DMS79 treated with DMSO at 0.1 percent for 48 hours (cell line): ENCODE measurements at regions not wholly inside any gene's neighbourhood (a gene's known extent, or its start where the extent isn't known, plus 50 kb on each side); places are given as distances from the start of the nearest gene placed in this dataset.

Experiments
- DNase-seq: peaks from one replicate; lab custom pipeline; 2025; lab: John Stamatoyannopoulos, UW

DNA sequence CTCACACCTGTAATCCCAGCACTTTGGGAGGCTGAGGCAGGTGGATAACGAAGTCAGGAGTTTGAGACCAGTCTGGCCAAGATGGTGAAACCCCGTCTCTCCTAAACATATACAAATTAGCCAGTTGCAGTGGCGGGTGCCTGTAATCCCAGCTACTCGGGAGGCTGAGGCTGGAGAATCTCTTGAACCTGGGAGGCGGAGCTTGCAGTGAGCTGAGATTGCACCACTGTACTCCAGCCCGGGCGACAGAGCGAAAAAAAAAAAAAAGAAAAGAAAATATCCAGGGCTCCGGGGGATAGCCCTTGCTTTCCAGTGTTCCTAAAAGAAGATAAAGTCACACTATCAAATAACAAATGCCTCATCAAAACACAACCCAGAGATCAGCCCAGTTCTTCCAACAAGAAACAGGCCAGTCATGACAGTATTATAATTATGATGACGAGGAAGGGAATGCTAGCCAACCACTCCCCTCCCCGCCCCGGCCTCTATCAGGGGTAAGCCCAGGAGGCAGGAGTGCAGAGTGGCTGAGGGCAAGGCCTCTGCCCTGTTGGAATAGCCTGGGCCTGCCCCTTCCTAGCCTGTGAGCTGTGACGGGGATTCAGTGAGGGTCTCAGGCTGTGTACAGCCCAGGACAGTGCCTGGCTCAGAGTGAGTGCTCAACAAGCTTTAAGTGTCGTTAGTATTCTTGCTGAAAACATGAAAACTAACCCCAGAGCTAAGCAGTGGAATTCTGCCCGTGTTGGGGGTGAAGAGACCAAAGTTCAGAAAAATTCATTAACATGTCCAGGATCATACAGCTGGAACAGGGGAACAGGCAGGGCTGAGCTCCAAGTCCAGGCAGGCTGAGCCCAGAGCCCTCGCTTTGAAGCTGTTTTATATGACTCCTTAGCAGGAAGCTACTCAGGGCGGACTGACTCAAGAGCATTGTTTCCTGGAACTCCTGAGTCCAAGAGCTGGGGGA is 54.3 kb downstream of the FAM241B start:
- DNase-seq: no peak

- DNase-seq: no peak
Observed at GRCh38 chr10:69684981-69685353, 54.9 kb downstream of the FAM241B start.

GRCh38 chr10:69685426-69685801 is 55.4 kb downstream of the FAM241B start:
- no peak for DNase-seq

DNA sequence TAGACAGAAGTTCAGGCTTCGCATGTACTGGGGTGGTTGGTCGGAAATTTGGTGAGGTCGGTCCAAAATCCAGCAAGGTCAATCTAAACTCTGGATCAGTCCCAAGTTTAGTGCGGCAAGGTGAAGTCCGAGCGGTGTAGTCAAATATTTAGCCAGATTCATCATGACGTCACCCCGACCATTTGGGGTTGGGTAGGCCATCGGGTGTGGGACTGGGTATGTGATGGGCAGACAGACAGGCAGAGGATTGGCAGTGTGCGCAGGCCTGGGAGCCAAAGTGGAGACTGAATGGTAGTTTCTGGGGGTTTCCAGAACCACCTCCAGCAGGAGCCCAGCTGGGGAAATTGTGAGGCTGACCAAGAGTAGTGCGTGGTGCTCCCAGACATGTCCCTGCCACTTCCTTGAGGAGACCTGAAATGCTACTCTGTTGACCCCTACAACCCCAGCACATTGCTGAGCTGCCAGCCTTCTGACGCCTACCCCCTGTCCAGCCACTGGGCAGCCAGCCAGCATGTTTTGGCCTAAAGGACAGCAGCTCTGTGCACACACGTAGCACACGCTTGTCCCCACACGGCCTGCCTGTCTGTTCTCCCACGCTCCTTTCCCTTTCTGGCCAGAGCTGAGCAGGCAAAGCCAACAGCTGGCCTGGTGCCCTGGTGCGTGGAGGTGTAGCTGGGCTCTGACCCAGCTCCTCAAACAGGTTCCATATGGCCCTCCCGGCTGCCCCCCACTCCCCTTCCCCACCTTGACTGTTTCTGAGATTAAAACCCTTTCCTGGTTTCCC is 55.9 kb downstream of the FAM241B start:
- no peak for DNase-seq

DNA sequence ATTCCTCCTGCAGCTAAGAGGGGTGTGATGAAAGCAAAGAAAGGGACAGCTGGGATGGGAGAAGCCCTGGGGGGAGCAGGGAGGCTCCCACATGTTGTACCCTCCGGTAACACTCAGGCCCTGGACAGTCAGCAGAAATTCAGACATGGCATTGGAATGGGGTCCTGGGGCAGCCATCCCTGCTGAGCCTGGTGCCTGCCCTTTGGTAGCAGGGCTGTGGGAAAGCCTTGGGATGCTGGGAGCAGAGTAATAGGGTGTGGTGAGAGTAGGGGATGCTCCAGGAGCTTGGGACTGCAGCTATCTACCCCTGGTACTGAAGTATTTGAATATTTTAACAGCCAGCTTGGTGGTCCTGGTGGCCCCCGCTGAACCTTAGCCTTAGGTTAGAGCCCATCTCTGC is 56.8 kb downstream of the FAM241B start:
- no peak for DNase-seq

- DNase-seq: no peak
Observed at GRCh38 chr10:69687426-69687825, 57.4 kb downstream of the FAM241B start.

DNA sequence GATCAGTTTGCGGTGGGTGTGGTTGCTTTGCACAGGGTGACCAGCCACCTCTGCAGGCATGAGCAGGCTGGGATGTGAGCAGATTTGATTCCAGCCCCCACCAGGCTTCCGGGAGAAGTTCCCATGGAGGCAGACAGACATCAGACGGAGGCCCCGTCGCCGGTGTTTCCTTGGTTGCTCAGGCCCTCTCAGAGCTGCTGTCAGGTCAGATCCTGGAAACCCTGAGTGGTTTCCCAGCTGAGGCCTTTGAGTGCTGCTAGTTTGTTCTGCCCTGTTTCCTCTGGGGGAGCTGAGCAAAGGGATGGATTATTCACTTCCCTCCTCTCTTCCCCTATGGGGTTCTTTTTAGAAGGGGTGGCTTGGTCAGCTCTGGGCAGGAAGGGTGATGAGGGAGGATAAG is 62.2 kb downstream of the FAM241B start:
- no peak for DNase-seq

DNA sequence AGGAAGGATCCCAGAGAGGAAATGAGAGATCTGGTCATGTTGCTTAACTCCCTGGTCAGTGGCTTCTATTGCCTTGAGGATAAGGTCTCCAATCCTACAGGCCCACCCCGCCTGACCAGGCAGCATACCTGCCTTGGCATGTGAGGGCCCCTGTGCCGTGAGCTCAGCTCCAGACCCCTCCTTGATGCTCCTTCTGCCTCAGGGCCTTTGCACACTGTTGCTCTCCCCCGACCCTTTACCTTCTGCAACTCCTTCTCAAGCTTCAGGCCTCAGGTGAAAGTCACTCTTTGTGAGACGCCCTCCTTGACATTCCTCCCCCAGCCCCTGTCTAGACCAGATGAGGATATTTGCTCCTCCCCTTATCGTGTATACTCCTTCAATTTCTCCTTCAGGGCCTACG is 62.8 kb downstream of the FAM241B start:
- DNase-seq: no peak

DNA sequence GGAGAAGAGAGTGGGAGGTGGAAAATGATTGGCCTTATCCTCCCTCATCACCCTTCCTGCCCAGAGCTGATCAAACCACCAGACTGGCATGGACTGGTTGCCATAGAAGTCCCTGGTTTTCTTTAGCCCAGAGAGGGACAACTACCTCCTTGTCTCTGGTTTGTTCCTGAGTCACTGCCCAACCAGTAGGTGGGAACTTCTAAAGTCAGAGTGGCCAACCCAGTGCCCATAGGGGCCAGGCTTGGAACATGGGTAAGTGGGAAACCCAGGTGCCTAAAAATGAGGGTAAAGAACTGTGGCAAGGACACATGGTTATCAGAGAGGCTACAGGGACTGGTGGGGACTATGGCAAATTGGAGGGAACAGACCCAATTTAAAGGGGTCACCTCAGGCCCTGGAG is 63.8 kb downstream of the FAM241B start:
- DNase-seq: no peak

- DNase-seq: no peak
Observed at GRCh38 chr10:69696073-69696731, 66.2 kb downstream of the FAM241B start.

DNA sequence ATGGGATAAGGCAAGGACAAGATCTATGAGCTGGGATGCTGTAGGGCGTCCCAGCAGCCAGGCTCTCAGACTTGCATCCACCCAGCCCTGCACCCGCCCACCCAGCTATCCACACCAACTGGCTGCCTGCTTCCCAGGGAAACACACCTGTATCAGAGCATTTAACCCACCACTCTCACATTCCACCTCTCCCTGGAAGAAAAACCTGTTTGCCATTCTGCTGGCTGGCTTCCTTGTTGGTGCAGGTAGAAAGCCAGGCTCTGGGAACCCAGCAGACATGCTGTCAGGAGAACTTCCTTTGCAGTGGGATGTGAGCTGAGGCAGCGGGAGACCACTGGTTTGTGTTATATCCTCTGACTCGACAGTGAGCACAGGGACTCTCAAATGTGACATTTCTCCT is 67.0 kb downstream of the FAM241B start:
- no peak for DNase-seq

DNA sequence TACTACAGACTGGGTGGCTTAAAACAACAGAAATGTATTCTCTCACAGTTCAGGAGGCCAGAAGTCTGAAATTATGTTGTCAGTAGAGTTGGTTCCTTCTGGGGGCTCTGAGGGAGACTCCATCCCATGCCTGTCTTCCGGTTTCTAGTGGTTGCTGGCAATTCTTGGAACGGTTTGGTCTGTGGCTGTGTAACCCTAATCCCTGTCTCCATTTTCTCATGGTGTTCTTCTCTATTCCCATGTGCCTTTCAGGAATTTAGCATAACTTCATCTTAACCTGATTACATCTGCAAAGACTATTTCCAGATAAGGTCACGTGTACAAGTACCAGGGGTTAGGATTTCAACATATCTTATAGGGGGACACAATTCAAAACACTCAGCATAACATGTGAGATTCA is 73.2 kb downstream of the FAM241B start:
- DNase-seq: no peak

DNA sequence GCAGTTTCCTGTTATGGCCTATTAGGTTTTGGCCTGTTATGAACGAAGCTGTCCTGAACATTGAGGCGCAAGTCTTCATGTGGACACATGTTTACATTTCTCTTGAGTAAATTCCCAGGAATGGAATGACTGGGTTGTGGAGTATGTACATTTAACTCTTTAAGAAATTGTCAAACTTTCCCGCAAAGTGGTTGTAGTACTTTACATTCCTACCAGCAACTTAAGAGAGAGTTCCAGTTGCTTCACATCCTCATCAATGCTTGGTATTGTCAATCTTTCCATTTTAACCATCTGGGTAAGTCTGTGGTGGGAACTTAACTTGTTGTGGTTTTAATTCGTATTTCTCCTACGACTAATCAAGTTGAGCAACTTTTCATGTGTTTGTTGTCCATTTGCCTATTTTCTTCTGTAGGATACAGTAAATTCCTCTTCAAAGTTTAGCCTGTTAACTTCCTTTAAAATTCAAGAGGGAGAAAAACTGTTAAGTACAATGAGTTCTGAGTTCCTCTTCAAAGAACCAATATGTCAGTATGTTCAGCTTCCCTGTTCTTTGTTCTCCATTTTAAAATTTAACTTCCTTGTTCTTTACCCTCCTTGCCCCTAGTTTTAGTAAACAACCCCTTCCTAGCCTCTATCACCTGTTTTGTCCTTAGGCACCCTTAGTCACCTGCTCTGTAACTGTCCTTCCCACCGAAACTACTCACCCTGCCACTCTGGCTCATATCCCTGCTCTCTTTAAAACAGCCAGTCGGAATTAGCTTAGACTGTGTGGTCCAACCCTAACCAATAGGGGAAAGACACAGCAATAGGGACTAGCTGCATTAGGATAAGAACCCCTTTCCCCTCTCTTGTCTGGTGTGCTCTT is 74.0 kb downstream of the FAM241B start:
- DNase-seq: no peak

DNA sequence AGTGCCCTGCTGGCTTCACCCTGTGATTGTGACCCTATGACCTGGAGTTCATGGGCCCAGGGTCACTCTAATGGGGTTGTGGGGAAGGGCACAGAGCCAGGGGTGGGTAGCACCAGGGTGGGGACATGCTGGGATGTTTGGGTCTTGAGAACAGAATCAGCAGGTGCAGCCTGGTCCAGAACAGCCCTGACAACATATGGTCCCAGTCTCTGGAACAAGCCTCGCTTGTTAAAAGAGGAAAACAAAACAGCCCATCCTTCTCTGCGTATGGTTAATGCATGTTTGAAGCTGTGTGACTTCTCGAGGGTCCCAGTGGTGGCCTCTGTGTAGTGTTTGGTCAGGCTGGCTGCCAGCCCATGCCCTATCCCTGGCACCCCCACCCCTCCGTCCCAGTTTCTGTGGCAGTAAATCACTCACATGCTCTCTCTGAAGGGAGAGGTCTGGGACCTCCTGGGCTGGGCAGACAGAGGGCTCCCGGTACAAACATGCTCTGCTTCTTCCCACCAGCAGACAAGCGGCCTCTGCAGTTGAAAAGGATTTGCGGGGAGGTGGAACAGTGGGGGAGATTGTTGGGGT is 79.4 kb downstream of the FAM241B start:
- peak; percentile 22 for DNase-seq

- DNase-seq: peak; percentile 14
Observed at GRCh38 chr10:69710008-69710888, 80.2 kb downstream of the FAM241B start.

DNA sequence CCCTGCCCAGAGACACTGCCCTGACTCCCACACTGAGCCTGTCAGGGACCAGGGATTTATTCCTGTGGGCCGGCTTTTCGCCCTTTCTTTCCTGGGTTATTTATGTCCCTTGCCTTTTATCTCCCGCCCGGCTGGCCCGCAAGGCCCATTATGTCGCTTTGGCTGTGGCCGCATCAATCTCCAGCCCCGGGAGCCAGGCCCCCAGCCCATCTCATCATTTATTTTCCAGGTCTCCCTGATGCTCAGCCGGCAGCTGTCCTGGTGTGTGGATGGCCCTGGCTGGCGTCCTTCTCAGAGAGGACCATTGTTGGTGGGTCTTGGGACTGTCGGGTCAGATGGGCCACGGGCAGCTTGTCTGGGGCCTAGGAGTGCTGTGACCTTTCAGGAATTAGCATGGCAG is 82.3 kb downstream of the FAM241B start:
- no peak for DNase-seq

DNA sequence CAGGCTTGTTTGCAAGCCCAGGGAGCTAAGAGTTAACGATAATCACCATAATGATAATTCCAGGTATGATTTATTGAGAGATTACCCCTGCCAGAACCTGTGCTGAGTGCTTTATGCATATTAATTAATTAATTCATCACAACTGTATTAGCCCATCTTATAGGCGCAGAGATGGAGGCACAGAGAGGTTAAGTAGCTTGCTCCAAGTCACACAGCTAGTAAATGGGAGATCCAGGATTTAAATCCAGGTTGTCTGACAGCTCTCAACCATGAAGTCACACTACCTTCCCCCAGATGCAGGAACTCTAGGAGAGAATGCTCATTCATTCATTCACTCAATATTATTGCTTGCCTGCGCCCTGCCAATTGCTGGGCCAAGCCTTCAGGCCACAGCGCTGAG is 84.5 kb downstream of the FAM241B start:
- no peak for DNase-seq

GRCh38 chr10:69715156-69715898 is 85.3 kb downstream of the FAM241B start:
- no peak for DNase-seq

- DNase-seq: no peak
Observed at GRCh38 chr10:69715899-69716606, 85.7 kb upstream of the COL13A1 start.
